A673 (cell line): ENCODE measurements at regions not wholly inside any gene's neighbourhood (a gene's known extent, or its start where the extent isn't known, plus 50 kb on each side); places are given as distances from the start of the nearest gene placed in this dataset.

Experiments
- EZH2 ChIP-seq: fragments of 200-600 bp; sonication (generic); IDR thresholded peaks from 2 replicates; pipeline ENCODE4 v1.6.1; 2017; ENCODE audit warnings: borderline replicate concordance, low read depth, mild to moderate bottlenecking, mixed read lengths, antibody characterized with exemption, low read length; ENCODE audit not compliant: poor library complexity, severe bottlenecking
- TF ChIP-seq, protein P1 (sequence below): fragments of 300-800, 200-600 bp; sonication (generic); conservative IDR thresholded peaks from 2 replicates; pipeline ENCODE4 v1.5.1; 2017; ENCODE audit warnings: low read depth, mild to moderate bottlenecking, antibody characterized with exemption, low read length, moderate library complexity, mixed read lengths

DNA sequence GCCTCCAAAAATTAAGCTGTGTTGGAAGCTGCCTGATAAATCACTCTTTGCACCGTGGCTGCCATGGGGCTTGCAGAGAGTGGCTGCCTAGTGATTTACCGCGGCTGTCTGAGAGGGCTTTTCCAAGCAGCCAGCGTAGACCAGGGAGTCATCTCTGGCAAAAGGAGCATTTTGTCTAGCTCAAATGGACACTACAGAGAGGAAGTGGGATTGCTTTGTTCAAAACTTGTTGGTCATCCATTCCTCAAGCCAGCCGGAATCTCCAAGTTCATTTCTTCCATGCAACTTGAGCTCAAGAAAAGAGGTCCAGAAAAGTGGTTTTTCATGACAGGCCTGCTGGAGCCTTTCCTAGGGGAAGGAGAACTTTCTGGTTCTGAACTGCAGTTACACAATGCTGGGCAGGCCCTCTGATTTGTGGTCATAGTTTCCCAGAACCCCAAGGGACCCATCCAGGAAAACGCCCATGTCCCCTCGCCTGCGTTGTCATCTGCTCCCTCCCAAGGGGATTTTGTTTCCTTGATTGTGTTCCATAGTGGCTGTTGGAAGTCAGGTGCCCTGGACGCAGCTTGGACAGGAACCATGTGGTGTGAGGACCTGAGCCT lies 108.1 kb downstream of the TRIB2 start:
- TF ChIP-seq, protein P1, sequence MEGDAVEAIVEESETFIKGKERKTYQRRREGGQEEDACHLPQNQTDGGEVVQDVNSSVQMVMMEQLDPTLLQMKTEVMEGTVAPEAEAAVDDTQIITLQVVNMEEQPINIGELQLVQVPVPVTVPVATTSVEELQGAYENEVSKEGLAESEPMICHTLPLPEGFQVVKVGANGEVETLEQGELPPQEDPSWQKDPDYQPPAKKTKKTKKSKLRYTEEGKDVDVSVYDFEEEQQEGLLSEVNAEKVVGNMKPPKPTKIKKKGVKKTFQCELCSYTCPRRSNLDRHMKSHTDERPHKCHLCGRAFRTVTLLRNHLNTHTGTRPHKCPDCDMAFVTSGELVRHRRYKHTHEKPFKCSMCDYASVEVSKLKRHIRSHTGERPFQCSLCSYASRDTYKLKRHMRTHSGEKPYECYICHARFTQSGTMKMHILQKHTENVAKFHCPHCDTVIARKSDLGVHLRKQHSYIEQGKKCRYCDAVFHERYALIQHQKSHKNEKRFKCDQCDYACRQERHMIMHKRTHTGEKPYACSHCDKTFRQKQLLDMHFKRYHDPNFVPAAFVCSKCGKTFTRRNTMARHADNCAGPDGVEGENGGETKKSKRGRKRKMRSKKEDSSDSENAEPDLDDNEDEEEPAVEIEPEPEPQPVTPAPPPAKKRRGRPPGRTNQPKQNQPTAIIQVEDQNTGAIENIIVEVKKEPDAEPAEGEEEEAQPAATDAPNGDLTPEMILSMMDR: no peak
- no peak for TF ChIP-seq EZH2
